ENCODE measurements at regions not wholly inside any gene's neighbourhood (a gene's known extent, or its start where the extent isn't known, plus 50 kb on each side); places are given as distances from the start of the nearest gene placed in this dataset.

DNA sequence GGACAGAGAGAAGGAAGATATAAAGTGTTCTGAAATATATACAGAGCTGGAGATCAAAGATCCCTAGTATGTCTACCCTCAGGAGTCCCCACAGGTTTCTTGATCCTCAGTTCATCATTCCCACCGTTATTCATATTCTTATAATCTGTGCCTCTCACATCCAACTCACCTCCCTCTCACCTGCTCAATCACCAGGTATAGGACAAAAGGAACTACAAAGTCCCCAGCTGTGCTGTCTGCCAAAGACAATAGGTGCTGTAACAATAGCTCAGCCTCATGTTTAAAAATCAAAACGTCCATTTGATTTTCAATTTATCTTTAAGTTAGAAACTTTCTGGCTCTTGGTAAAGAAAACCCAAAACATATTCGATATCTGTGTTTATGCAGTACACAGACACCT lies 121.1 kb upstream of the PKN2 start:
- TF ChIP-seq EZH2 (IDR thresholded peaks at IDR 0.05; ENCODE audit: borderline replicate concordance, low read depth, low read length, poor library complexity, severe bottlenecking) (no peak), CTCF (conservative IDR thresholded peaks at IDR 0.05; ENCODE audit: low read depth, low read length) (no peak)

Measured in A673 (cell line).